ENCODE measurements at regions not wholly inside any gene's neighbourhood (a gene's known extent, or its start where the extent isn't known, plus 50 kb on each side); places are given as distances from the start of the nearest gene placed in this dataset.
A peak's percentile ranks its signal among the peaks of the same experiment; 100 is the strongest.

- DNase-seq: no peak
Measured at GRCh38 chr5:91888810-91889209, 505.7 kb upstream of the ARRDC3 start.

GRCh38 chr5:91885291-91886265 is 502.5 kb upstream of the ARRDC3 start:
- DNase-seq: peak; percentile 16

GRCh38 chr5:91884036-91884435 is 500.9 kb upstream of the ARRDC3 start:
- DNase-seq: no peak

GRCh38 chr5:91875196-91875779 is 492.2 kb upstream of the ARRDC3 start:
- no peak for DNase-seq

- DNase-seq: no peak
Measured at GRCh38 chr5:91867799-91868198, 484.7 kb upstream of the ARRDC3 start.

DNA sequence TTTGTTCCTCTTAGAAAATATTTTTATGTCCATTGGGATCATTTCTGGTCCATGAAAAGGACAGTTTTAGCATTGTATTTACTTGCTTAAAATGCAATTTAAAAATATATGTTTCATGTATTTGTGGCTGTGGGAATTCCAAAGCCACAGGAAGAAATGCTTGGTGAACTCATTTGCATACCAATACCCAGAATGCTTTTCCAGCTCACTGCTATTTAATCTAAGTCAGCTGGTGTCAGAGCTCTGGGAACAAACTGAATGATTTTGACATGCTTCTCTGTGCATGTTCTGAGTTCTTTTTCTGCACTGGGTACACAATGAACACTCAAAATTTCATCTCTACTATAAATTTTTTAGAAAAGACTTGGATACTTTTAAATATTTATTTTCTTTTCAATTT is 482.8 kb upstream of the ARRDC3 start:
- peak; percentile 65 for DNase-seq

DNA sequence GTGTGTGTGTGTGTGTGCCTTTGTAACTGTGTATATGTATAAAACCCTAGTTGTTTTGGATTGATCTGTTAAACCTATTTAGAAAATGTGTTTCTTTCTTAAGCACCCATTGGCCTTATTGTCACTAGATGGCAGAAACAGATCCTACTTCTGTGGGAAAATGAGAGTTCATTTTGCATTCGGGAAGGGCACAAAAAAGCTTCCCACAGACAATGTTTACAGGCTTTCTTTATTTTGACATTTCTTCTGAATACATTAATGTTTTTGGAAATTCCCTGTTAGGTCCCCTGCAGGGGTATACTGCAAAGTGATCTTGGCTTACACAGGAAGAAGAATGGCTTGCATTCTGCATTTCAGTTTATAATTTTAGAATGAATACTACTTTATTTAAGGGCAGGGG is 481.8 kb upstream of the ARRDC3 start:
- peak; percentile 36 for DNase-seq

DNA sequence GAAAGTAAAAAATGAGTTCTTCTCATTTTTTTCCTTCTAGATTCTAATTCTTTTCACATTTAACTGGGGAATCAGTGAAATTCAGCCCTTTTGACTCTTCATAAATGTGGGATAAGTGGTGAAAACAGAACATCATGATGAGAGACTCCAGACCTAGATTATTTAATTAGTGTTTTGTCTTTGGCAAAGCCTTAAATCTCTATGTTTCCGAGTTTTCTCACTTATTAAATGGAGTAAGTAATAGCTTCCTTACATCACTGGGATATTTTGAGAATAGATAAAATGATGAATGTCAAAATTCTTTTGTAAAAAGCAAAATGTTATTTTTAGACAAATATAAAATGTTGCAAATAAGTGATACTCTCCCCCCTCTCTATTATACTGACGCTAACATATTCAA is 468.6 kb upstream of the ARRDC3 start:
- no peak for DNase-seq

GRCh38 chr5:91850031-91850430 is 466.9 kb upstream of the ARRDC3 start:
- DNase-seq: peak; percentile 69

- peak; percentile 93 for DNase-seq
Measured at GRCh38 chr5:91849069-91849468, 466.0 kb upstream of the ARRDC3 start.

DNA sequence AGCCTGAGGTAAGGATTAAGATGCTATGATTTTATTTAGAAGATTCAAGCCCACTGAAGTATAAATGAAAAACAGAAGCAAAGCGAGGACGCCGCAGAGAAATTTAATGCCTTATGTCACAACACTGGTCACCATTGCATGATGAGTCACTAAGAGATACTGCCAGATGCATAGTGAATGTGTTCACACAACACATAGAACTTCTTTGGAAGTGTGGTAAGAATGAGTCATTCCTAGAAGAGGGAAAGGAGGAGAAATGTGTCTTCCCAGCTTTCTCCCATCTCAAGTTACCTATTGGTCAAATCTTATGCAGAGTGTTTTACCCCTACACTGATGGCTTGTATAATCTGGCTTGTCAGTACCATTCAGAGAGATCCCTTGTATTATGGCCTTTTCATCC is 465.3 kb upstream of the ARRDC3 start:
- DNase-seq: peak; percentile 96

DNA sequence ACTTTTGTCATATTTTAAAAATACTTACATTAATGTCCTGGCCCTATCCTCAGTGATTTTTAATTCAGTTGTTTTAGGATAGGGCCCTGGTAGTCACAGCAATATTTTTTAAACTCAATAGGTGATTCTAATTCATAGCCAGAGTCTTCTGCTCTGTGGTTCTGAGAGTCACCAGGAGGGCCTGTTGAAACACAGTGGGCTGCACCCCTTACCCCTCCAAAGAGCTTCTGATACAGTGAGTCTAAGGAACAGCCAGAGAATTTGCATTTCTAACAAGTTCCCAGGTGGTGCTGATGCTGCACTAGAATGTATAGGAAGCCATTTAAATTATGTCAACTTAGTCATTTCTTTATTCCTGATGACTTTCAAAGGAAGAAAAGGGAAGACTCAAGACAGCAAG is 458.3 kb upstream of the ARRDC3 start:
- DNase-seq: no peak

GRCh38 chr5:91840412-91840811 is 457.3 kb upstream of the ARRDC3 start:
- DNase-seq: no peak

- DNase-seq: no peak
Measured at GRCh38 chr5:91839721-91840120, 456.6 kb upstream of the ARRDC3 start.

DNA sequence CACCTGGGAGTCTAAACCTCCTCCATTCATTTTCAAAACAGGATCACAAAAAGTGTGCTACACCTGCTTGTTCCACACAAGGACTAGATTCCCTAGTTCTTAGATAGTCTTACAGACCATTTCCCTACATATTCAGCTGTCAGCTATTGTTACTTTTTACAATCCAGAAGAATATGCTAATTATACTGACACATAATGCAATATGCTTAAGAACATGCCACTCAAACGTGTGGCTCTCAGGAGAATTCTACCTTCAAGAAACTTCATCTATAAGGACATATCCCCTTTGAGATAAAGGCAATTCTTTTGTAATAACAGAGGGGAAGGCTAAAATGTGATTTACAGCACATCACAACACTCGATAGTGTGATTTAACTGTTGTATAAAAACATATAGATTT is 456.1 kb upstream of the ARRDC3 start:
- DNase-seq: no peak

DNA sequence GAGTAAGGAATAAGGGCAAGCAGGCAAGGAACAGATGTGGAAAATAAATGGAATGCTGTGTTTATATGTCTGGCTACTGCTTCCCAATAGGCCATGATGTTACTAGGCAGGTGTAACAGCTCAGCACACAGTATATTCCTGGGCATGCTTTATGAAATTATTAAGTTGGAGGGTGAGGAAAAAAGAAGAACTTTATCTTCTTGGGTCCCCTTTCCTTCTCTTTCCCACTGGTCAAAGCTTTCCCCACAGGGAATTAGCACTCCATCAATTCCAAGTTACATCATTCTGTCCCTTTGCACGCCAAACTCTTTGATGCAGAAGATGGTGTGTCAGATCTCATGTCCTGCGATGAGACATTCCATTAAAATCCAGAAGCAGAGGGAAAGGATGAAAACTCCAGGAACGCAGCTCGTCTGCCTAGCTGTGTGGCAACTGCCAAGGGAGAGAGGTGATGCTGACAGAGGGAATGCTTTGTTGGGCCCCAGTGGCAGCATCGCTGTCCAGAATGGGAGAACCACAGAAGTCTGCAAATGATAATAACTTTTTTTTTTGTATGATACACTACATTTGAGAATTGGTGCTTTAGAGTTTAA is 447.3 kb upstream of the ARRDC3 start:
- peak; percentile 56 for DNase-seq

- no peak for DNase-seq
Measured at GRCh38 chr5:91825618-91826017, 442.5 kb upstream of the ARRDC3 start.

GRCh38 chr5:91824406-91824805 is 441.3 kb upstream of the ARRDC3 start:
- no peak for DNase-seq

GRCh38 chr5:91820874-91821273 is 437.8 kb upstream of the ARRDC3 start:
- no peak for DNase-seq

DNA sequence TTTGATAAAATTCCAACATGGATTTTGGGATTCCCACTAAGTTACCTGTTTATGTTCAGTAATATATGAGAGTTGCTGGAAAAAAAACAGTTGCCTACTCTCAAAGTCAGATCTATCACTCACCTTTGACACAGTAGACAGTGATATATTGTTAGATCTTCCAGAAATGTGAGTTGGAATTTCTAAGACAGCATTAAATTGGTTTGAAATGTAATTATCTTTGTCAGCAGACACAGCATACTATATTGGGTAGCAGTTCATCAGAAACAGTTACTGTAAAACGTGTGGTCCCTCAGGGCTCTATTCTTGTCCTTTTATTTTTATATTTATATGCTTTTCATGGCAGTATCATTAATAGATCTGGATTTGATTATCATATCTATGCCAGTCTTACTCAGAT is 433.6 kb upstream of the ARRDC3 start:
- DNase-seq: no peak

GRCh38 chr5:91797576-91797975 is 414.5 kb upstream of the ARRDC3 start:
- no peak for DNase-seq

- no peak for DNase-seq
Measured at GRCh38 chr5:91794856-91795548, 411.9 kb upstream of the ARRDC3 start.

GRCh38 chr5:91794455-91794854 is 411.3 kb upstream of the ARRDC3 start:
- no peak for DNase-seq

All from fibroblast of skin of scalp (primary cell).